ENCODE measurements at regions not wholly inside any gene's neighbourhood (a gene's known extent, or its start where the extent isn't known, plus 50 kb on each side); places are given as distances from the start of the nearest gene placed in this dataset.
"Not testable (repeated sequence)": the region's sequence is repeated elsewhere in the genome, so short reads cannot be mapped to it uniquely, and the experiment has no call there.

- DNase-seq = no peak
Measured at GRCh38 chr6:14754751-14755513, 490.9 kb upstream of the JARID2 start.

- no peak for DNase-seq
Measured at GRCh38 chr6:14756340-14756739, 489.5 kb upstream of the JARID2 start.

GRCh38 chr6:14757014-14757413 is 488.9 kb upstream of the JARID2 start:
- DNase-seq = no peak

- no peak for DNase-seq
Measured at GRCh38 chr6:14757418-14757817, 488.5 kb upstream of the JARID2 start.

- DNase-seq = no peak
Measured at GRCh38 chr6:14758421-14759081, 487.3 kb upstream of the JARID2 start.

GRCh38 chr6:14759976-14760672 is 485.7 kb upstream of the JARID2 start:
- no peak for DNase-seq

GRCh38 chr6:14762077-14762476 is 483.8 kb upstream of the JARID2 start:
- no peak for DNase-seq

- DNase-seq = no peak
Measured at GRCh38 chr6:14763139-14763538, 482.7 kb upstream of the JARID2 start.

- DNase-seq = no peak
Measured at GRCh38 chr6:14763616-14764015, 482.3 kb upstream of the JARID2 start.

- no peak for DNase-seq
Measured at GRCh38 chr6:14765106-14765505, 480.8 kb upstream of the JARID2 start.

GRCh38 chr6:14765721-14766390 is 480.0 kb upstream of the JARID2 start:
- DNase-seq = no peak

- DNase-seq = no peak
Measured at GRCh38 chr6:14766391-14766994, 479.4 kb upstream of the JARID2 start.

- no peak for DNase-seq
Measured at GRCh38 chr6:14767226-14767625, 478.6 kb upstream of the JARID2 start.

GRCh38 chr6:14770040-14770439 is 475.8 kb upstream of the JARID2 start:
- no peak for DNase-seq

GRCh38 chr6:14770572-14770971 is 475.3 kb upstream of the JARID2 start:
- DNase-seq = no peak

- no peak for DNase-seq
Measured at GRCh38 chr6:14771016-14771415, 474.9 kb upstream of the JARID2 start.

GRCh38 chr6:14772188-14772587 is 473.7 kb upstream of the JARID2 start:
- no peak for DNase-seq

GRCh38 chr6:14775528-14775927 is 470.3 kb upstream of the JARID2 start:
- no peak for DNase-seq

GRCh38 chr6:14776307-14776706 is 469.6 kb upstream of the JARID2 start:
- DNase-seq = no peak

- no peak for DNase-seq
Measured at GRCh38 chr6:14781772-14782525, 463.9 kb upstream of the JARID2 start.

GRCh38 chr6:14782921-14783464 is 462.9 kb upstream of the JARID2 start:
- not testable (repeated sequence) for DNase-seq

- no peak for DNase-seq
Measured at GRCh38 chr6:14783594-14783993, 462.3 kb upstream of the JARID2 start.
